ENCODE measurements at regions not wholly inside any gene's neighbourhood (a gene's known extent, or its start where the extent isn't known, plus 50 kb on each side); places are given as distances from the start of the nearest gene placed in this dataset.

DNA sequence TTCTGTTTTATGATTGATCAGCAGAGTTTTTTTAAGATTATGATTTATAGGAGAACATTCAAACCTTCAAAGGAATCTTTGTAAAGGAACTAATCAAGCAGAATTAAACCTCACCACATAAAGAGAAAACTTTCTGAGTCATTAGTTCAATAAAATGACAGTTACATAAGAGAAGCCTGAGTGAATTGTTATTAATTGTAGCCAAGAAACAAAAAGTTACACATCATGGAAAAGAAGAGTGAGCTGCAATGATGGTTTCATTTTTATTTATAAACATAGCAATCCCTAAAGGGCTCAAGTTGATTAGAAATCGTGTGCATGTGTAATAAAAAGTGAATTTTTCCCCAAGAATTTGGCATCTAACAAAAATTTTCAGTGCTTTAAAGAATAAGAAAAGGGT, 731.4 kb downstream of the LTN1 start:
- TF ChIP-seq, protein P1, sequence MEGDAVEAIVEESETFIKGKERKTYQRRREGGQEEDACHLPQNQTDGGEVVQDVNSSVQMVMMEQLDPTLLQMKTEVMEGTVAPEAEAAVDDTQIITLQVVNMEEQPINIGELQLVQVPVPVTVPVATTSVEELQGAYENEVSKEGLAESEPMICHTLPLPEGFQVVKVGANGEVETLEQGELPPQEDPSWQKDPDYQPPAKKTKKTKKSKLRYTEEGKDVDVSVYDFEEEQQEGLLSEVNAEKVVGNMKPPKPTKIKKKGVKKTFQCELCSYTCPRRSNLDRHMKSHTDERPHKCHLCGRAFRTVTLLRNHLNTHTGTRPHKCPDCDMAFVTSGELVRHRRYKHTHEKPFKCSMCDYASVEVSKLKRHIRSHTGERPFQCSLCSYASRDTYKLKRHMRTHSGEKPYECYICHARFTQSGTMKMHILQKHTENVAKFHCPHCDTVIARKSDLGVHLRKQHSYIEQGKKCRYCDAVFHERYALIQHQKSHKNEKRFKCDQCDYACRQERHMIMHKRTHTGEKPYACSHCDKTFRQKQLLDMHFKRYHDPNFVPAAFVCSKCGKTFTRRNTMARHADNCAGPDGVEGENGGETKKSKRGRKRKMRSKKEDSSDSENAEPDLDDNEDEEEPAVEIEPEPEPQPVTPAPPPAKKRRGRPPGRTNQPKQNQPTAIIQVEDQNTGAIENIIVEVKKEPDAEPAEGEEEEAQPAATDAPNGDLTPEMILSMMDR (IDR thresholded peaks at IDR 0.05): no peak
- TF ChIP-seq POLR2A (IDR thresholded peaks at IDR 0.05): no peak
